CD4-positive, alpha-beta T cell treated with Interleukin-21 for 1 hour (primary cell): ENCODE measurements at regions not wholly inside any gene's neighbourhood (a gene's known extent, or its start where the extent isn't known, plus 50 kb on each side); places are given as distances from the start of the nearest gene placed in this dataset.
"Not testable (repeated sequence)": the region's sequence is repeated elsewhere in the genome, so short reads cannot be mapped to it uniquely, and the experiment has no call there.

Experiments used
- DNase-seq: peaks from one replicate; pipeline ENCODE4 v3.0.0-alpha.2; 2020

- no peak for DNase-seq
Observed at GRCh38 chr10:3941676-3942075, 156.7 kb upstream of the KLF6 start.

- DNase-seq, result no peak
Observed at GRCh38 chr10:3936422-3937040, 151.5 kb upstream of the KLF6 start.

GRCh38 chr10:3935933-3936359, 150.9 kb upstream of the KLF6 start:
- no peak for DNase-seq

GRCh38 chr10:3935141-3935540, 150.1 kb upstream of the KLF6 start:
- peak; percentile 74 for DNase-seq

GRCh38 chr10:3933733-3934132, 148.7 kb upstream of the KLF6 start:
- DNase-seq, result no peak

- no peak for DNase-seq
Observed at GRCh38 chr10:3932597-3933375, 147.8 kb upstream of the KLF6 start.

GRCh38 chr10:3931901-3932300, 146.9 kb upstream of the KLF6 start:
- no peak for DNase-seq

- no peak for DNase-seq
Observed at GRCh38 chr10:3931224-3931623, 146.2 kb upstream of the KLF6 start.

- no peak for DNase-seq
Observed at GRCh38 chr10:3928569-3928968, 143.6 kb upstream of the KLF6 start.

GRCh38 chr10:3928078-3928477, 143.1 kb upstream of the KLF6 start:
- no peak for DNase-seq

GRCh38 chr10:3926675-3927525, 141.9 kb upstream of the KLF6 start:
- no peak for DNase-seq

GRCh38 chr10:3926258-3926657, 141.2 kb upstream of the KLF6 start:
- DNase-seq, result no peak

GRCh38 chr10:3925184-3925583, 140.2 kb upstream of the KLF6 start:
- DNase-seq, result no peak

GRCh38 chr10:3924344-3924743, 139.3 kb upstream of the KLF6 start:
- DNase-seq, result no peak

GRCh38 chr10:3923033-3923432, 138.0 kb upstream of the KLF6 start:
- no peak for DNase-seq

GRCh38 chr10:3919709-3920308, 134.8 kb upstream of the KLF6 start:
- no peak for DNase-seq

GRCh38 chr10:3917392-3917791, 132.4 kb upstream of the KLF6 start:
- DNase-seq, result not testable (repeated sequence)

- DNase-seq, result no peak
Observed at GRCh38 chr10:3914733-3915132, 129.7 kb upstream of the KLF6 start.

GRCh38 chr10:3911713-3912442, 126.9 kb upstream of the KLF6 start:
- no peak for DNase-seq

- DNase-seq, result no peak
Observed at GRCh38 chr10:3911241-3911640, 126.2 kb upstream of the KLF6 start.

GRCh38 chr10:3909339-3909738, 124.3 kb upstream of the KLF6 start:
- no peak for DNase-seq

GRCh38 chr10:3908183-3908582, 123.2 kb upstream of the KLF6 start:
- DNase-seq, result no peak

- no peak for DNase-seq
Observed at GRCh38 chr10:3907514-3907913, 122.5 kb upstream of the KLF6 start.
